Activated T-cell treated with anti-CD3 and anti-CD28 coated beads for 4 hours (primary cell): ENCODE measurements at regions not wholly inside any gene's neighbourhood (a gene's known extent, or its start where the extent isn't known, plus 50 kb on each side); places are given as distances from the start of the nearest gene placed in this dataset.

Source experiments
- DNase-seq: peaks from one replicate; pipeline ENCODE4 v3.0.0-alpha.2; 2020

DNA sequence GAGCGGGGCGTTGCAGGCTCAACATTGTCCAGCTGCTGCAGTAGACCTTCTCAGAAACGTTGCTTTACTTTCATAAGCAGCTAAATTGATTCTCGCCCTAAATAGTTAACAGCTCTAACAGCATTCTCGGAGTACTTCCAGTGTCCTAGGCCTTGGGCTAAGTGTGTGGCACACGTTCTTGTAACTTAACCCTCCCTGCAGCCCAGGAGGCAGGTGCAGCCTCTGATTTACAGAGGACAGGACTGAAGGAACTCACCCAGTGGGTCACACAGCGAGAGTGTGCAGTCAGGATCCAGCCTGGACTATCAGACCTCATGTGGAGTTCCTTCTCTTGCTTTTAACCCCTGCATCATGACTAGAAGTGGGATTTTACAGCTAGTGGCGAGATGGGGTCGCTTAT is 312.8 kb upstream of the C2CD4B start:
- DNase-seq: no peak

DNA sequence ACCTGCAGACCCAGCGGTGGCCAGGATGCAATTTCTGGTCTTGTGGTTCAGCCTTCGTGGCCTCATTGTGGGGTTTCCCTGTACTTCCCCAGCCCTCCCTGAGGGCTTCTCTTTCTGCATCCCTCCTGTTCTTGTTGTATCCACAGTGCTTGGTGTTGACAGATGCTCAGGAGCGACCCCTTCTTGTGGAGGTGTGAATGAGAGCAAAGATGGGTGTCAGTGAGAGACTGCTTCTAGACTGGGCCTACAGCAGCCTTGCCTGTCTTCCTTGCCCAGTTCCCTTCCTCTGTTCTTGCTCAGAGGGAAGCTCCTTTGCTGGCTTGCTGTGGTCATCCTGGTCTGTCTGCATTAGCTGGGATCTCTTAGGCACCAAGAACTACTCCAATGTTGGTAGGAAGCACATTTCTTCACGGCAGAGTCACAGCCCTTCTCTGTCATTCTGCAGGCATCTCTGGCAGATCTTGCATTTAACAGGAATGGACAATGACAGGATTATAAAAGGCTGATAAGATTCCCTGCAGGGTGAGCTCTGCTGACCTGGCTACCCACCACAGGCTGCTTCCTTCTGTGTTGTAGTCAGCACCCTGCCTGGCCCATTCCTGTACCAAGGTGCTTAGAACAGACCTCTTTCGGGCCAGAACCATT is 317.8 kb upstream of the C2CD4B start:
- no peak for DNase-seq

GRCh38 chr15:62483814-62484213 is 318.7 kb upstream of the C2CD4B start:
- no peak for DNase-seq

DNA sequence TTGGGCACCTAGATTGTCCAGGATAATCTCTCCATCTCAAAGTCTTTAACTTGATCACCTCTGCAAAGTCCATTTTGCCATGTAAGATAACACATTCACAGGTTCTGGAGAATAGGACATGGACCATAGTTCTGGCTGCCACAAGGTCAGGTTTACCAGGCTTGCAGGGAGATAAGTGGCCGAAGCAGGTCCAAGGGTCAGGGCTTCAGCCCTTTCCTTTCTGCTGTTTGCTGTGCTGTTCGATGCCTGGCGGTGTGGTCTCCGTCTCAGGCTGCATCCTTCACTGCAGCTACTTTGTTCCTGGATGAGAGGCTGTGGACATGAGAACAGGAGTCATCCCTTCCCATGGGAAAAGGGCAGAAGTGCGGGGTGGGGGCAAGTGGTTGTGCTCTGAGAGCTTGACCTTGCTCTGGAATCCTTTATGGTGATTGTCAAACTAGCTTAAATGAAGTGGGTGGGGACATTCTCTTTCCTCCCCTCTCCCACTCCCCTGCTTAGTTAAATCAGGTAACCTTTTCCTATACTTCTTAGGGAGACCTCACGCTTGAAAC is 320.2 kb upstream of the C2CD4B start:
- DNase-seq: no peak

DNA sequence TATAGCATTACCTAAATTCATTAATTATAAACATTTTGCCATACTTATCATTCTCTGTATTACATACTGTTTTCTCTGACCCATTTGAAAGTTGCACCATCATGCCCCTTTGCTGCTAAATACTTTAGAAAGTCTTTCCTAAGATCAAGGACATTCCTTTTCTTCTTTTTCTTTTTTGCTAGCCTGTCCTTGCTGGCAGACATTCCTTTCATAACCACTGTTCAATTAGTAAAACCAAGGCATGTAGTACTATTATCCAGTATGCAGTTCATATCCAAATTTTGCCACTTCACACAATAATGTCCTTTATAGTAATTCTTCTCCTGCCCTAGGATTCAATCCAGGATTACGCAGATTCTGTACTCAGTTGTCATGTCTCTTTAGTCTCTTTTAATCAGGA is 321.0 kb upstream of the C2CD4B start:
- DNase-seq: no peak

- DNase-seq: no peak
Observed at GRCh38 chr15:62488387-62488786, 323.3 kb upstream of the C2CD4B start.

DNA sequence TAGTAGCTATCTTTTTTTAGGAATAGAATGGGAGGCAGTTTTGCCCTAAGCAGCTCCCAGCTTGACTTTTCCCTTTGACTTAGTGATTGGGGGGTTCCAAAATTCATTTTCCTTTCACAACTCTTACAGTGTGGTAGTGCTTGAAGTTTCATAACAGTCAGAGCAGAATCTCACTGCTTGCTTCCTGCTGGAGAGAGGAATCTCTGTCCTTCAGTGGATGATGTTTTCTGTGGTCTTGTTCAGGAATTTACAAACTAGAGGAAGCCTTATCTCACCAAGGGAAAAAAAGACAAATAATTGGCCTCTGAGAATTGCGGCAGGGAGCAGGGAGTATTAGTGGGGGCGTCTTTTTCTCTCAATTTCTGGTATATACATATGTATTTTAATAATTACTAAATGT is 326.6 kb upstream of the C2CD4B start:
- no peak for DNase-seq

DNA sequence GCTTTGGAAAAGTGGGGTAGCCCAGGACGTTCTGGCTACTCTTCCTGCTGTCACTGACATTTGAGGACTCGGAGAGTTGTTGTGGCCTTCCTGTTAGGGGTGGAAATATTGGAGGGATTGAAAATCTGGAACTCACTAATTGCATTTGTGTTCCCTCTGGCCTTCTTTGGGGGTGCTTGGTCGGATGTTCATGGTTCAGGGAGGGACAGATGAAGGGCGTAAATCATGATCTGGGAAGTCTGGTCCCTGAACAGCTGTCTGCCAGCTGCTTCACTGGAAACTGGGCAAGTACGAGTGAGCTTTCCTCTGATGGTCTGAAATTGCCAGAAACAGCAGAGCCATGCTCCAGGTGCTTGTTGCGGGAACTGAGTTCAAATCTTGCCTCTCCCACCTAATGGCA is 327.8 kb upstream of the C2CD4B start:
- no peak for DNase-seq

DNA sequence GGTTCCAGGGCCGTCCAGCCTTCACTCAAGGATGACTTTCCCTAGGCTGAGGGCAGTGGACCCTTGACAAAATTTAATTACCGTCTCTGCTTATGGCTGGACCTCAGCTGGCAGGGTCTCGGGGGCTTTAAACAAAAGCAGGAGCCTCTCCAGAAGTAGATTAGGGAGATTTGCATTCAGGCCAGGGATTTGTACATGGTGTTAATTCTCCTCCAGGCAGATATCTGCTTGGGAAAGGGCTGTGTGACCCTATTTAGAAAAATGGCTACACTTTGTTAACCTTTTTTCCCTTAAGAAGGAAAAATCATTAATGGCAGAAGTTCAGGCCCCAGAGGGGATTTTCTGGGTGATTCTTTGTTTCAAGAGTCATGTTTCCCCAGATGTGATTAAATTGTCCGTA is 329.1 kb upstream of the C2CD4B start:
- DNase-seq: no peak

DNA sequence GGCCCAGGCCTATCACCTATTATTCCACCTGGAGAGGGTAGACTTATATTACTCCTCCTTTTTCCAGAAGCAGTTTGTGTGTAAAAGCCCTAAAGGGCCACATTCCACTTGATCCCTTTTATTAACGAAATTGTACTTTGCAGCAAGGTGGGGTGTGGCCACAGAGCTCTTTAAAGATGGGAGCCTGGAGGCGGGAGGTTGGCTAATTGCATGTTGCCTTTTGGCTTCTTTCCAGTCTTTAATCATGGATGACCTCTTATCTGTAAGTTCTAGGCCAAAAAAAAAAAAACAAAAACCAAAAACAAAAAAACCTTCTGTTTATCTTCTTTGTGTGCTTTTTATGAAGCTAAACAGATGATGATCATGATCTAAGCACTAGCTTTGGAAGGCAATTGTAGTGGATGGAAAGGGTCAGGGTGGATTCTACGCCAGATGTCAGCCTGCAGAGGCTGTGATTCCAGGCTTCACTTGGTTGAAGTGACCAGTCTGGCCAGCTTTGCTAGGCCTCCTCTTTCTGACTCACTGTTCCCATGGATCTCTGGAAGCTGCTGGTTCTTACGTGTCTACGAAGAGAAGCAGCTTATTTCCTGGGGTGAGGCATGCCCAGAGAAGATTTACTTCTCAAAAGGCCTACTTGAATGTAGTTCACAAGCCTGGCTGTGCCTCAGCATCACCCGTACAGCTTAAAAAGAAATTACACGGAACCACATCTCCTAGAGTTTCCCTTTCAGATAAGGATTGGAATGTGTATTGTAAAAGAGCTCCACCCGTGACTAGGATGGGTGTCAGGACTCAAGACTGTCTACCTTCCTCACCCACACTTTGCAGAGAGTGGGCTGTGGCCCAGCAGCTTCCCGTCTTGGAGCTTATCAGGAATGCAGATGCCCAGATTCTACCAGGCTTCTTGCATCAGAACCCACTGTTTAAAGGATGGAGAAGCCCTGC is 330.9 kb upstream of the C2CD4B start:
- no peak for DNase-seq

- DNase-seq: no peak
Observed at GRCh38 chr15:62497356-62497755, 332.3 kb upstream of the C2CD4B start.

DNA sequence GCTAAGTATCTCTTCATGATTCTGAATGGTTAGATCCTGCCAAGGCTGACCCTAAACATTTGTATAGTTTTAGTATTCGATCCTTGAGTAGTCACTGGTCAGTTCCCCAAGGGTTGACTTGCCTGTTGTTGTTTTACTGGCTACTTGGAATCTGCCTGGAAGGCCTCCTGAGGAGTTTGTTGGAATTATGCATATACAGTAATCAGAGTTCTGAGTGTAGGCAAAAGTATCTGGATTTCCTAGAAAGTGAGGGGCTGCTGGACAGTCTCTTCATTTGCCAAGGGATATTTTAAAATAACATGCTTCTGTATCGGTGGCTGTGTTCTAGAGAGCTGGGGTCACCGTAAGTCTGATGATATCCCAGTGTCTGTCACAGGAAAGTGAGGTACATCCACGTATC is 333.2 kb upstream of the C2CD4B start:
- no peak for DNase-seq

DNA sequence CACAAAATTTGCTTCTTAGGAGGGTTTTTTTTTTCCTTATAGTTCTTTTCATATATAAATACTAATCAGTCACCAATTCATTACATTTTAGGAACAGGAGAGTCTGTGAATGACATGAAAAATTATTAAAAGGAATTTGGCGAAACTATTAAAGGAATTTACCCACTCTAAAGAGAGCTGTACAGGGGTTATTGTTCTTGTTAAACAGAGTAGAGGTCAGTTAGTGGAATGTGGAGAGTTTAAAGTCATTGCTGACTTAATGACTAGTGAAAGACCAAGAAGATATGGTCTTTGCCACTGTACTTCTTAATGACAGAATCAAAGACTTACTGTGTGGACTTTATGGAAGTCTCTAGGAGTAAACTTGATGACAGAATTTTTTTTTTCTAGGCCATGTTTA is 333.6 kb upstream of the C2CD4B start:
- DNase-seq: no peak

DNA sequence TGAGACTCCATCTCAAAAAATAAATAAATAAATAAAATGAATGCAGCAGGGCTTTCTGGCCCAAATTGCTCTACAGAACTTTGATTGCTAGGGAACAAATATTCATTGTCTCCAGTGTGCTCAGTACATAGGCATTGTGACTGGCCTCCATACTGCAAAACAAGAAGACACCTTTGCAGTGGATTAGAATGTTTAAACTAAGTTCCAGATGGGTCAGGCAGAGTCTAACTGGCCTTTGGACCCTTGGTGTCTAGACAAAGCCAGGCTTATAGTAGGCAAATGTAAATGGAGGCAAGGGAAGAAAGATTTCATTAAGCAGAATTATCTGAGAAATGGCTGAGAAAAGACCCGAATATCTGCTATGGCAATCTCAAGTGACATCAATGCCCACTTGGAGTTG is 335.2 kb upstream of the C2CD4B start:
- DNase-seq: no peak

- no peak for DNase-seq
Observed at GRCh38 chr15:62502451-62502850, 337.4 kb upstream of the C2CD4B start.

DNA sequence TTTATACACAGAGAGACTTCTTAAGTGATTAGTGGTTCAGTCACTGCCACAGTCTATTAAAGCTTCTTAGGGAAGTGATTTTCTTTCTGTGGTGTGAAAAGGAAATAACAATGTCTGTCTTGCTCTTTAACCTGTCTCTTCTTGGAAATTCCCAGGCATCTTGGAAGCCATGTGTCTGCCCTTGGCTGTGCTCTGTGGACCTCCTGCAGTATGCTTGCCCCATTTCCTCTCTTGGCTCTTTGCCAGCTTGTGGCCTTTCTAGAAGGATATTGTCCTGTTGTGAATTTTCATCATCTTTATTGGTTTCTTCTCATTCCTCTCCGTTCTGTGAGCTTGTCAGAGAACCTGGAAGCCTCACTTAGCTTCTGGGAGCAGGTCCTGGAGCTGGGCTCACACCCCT is 338.4 kb upstream of the C2CD4B start:
- DNase-seq: no peak

DNA sequence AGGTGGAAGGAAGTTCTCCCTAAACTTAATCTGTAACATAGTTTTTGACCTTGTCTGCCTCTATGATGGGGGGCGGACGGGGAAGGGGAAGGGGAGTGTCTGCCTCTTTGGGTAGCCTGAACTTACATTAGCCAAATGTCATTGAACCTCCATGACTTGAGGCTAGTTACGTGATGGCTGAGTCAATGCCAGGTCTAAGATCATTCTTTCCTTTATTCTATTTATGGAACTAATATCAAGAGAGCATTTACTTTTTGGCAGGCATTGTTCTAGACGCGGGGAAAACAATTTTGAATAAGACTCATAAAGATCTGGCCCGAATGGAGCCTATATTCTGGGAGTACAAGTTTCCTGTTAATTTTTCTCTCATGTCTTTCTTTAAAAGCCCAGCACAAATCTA is 340.7 kb upstream of the C2CD4B start:
- no peak for DNase-seq

DNA sequence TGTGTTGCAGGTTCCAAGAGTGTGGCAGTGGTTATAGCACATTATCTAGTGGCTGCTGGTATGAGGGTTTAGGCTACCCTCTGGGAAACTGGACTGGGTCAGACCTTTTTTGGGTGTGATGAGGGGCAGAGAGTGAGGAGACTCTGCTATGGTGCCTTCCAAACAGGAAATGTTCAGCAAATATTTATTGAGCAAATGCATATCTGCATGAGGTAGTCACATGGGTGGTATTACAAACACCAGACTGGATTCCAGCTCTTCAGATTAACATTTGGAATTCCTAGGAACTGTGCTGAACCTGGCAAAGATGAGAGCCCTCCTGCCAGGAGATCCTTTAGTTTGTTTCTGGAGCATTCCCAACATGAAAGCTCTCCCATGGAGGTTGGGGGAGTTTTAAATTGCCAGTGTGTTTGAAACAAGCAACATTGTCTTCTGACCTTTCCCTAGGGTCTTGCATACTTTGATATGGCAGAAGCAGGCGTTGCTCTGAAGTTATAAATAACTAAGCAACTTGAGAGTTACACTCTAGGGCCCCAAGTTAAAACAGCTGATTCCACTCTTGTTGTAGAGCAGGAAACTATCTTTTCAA is 341.2 kb upstream of the C2CD4B start:
- no peak for DNase-seq

GRCh38 chr15:62509395-62509958 is 344.4 kb upstream of the C2CD4B start:
- no peak for DNase-seq

DNA sequence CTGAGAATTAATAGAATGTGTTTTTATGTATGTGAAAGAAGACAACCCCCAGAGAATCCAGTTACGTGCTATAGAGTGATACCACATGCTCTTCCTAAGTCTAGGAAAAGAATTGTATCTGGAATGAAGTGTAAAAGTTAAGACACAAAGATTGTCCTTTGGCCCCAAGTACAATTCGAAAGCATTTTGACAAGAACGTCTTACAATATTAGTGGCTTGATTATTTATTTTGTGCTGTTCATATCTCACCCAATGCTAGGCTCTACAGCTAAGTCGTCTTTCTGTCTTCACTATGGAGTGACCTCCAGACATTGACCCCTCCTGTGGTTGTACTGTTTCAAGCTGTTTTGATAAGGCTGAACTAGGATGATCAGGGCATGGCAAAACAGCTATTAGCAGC is 345.7 kb upstream of the C2CD4B start:
- no peak for DNase-seq

DNA sequence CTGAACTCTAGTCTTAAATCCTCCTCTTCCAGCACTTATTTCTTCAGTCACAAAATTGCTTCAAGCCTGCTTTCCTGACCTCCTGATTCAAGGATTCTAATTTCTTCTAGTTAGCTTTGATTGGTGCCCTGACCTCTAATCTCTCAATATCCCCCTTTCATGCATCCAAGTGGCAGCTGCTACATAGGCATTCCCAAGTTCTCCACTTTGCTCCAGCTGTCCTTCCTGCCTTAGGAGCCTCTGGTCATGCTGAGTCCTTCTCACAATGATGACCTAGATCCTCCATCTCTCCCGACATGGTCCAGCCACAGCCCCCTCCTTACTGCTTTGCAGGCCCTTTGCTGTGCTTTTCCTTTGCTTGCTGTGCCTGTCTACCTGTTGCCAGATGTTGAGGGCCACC is 347.8 kb upstream of the C2CD4B start:
- no peak for DNase-seq

- DNase-seq: no peak
Observed at GRCh38 chr15:62513893-62514292, 348.8 kb upstream of the C2CD4B start.

- no peak for DNase-seq
Observed at GRCh38 chr15:62515696-62516395, 350.8 kb upstream of the C2CD4B start.
